WTC11 (cell line): ENCODE measurements at regions not wholly inside any gene's neighbourhood (a gene's known extent, or its start where the extent isn't known, plus 50 kb on each side); places are given as distances from the start of the nearest gene placed in this dataset.

Experiments used
- ATF3 ChIP-seq: sonication (generic); formaldehyde crosslinking; conservative IDR thresholded peaks from 2 replicates; pipeline ENCODE4 v1.8.1; 2022; ENCODE audit warnings: mild to moderate bottlenecking, missing genetic modification reagents
- CTCF ChIP-seq: fragments of 200-600 bp; IDR thresholded peaks from 2 replicates; pipeline ENCODE4 v1.8.0; 2022; ENCODE audit warnings: antibody characterized with exemption
- E2F4 ChIP-seq: sonication (generic); formaldehyde crosslinking; IDR thresholded peaks from 2 replicates; pipeline ENCODE4 v1.8.1; 2022; ENCODE audit warnings: low read depth, mild to moderate bottlenecking, moderate library complexity, missing genetic modification reagents, borderline replicate concordance
- HMGXB4 ChIP-seq: sonication (generic); formaldehyde crosslinking; IDR thresholded peaks from 2 replicates; pipeline ENCODE4 v1.8.1; 2023; ENCODE audit warnings: mild to moderate bottlenecking, moderate library complexity, missing genetic modification reagents
- IRF1 ChIP-seq: sonication (generic); formaldehyde crosslinking; IDR thresholded peaks from 2 replicates; pipeline ENCODE4 v1.8.0; 2023; ENCODE audit warnings: missing genetic modification reagents
- NFYB ChIP-seq: sonication (generic); formaldehyde crosslinking; conservative IDR thresholded peaks from 2 replicates; pipeline ENCODE4 v1.8.0; 2022; ENCODE audit warnings: low read depth, missing genetic modification reagents
- ZNF671 ChIP-seq: fragments of 250-450 bp; sonication (Bioruptor Pico); IDR thresholded peaks from 2 replicates; pipeline ENCODE4 v1.8.0; 2021; ENCODE audit warnings: mild to moderate bottlenecking

- TF ChIP-seq CTCF (no peak), NFYB (CRISPR knock-in tag) (no peak), HMGXB4 (no peak), ATF3 (no peak), IRF1 (CRISPR knock-in tag) (no peak), E2F4 (CRISPR knock-in tag) (no peak), ZNF671 (CRISPR knock-in tag) (no peak)
These were observed 234.5 kb upstream of the COBL start for GRCh38 chr7:51551070-51551469.
